ENCODE measurements at regions not wholly inside any gene's neighbourhood (a gene's known extent, or its start where the extent isn't known, plus 50 kb on each side); places are given as distances from the start of the nearest gene placed in this dataset.

GRCh38 chr21:28538987-28539622, 453.6 kb downstream of the LTN1 start:
- in situ Hi-C loops (cut with MboI; ENCODE audit: low pct_ligation_motif_present in 1 of 4, low pct_unique_long_range_greater_than_20kb in 1 of 4, low sequenced_read_pairs in 3 of 4) = no loop called here
- DNase-seq = no peak
- no peaks in the 10 kb centered on the region for H3K9me3 ChIP-seq
- intact Hi-C loops (cut with DNase I; ENCODE audit: low total_unique reads) = no loop called here
- H3K36me3 ChIP-seq = no peaks in the 10 kb centered on the region
- no peaks in the 10 kb centered on the region for H3K27me3 ChIP-seq
- 59 to 69% methylated on average over 2 to 3 of the region's 3 CpGs for WGBS, 2 donors (ENCODE audit: low coverage in 1 of 2)
- TF ChIP-seq EP300 (IDR thresholded peaks at IDR 0.05; ENCODE audit: low read depth) = no peak
- no peak for TF ChIP-seq POLR2A (IDR thresholded peaks at IDR 0.05)
- TF ChIP-seq POLR2AphosphoS5 (IDR thresholded peaks at IDR 0.05) = no peak
- TF ChIP-seq, protein P1, sequence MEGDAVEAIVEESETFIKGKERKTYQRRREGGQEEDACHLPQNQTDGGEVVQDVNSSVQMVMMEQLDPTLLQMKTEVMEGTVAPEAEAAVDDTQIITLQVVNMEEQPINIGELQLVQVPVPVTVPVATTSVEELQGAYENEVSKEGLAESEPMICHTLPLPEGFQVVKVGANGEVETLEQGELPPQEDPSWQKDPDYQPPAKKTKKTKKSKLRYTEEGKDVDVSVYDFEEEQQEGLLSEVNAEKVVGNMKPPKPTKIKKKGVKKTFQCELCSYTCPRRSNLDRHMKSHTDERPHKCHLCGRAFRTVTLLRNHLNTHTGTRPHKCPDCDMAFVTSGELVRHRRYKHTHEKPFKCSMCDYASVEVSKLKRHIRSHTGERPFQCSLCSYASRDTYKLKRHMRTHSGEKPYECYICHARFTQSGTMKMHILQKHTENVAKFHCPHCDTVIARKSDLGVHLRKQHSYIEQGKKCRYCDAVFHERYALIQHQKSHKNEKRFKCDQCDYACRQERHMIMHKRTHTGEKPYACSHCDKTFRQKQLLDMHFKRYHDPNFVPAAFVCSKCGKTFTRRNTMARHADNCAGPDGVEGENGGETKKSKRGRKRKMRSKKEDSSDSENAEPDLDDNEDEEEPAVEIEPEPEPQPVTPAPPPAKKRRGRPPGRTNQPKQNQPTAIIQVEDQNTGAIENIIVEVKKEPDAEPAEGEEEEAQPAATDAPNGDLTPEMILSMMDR (IDR thresholded peaks at IDR 0.05) = no peak
- H3K27ac ChIP-seq = no peak overlapping the region
- no peaks in the 10 kb centered on the region for H3K4me1 ChIP-seq
- H3K4me3 ChIP-seq = no peak overlapping the region

DNA sequence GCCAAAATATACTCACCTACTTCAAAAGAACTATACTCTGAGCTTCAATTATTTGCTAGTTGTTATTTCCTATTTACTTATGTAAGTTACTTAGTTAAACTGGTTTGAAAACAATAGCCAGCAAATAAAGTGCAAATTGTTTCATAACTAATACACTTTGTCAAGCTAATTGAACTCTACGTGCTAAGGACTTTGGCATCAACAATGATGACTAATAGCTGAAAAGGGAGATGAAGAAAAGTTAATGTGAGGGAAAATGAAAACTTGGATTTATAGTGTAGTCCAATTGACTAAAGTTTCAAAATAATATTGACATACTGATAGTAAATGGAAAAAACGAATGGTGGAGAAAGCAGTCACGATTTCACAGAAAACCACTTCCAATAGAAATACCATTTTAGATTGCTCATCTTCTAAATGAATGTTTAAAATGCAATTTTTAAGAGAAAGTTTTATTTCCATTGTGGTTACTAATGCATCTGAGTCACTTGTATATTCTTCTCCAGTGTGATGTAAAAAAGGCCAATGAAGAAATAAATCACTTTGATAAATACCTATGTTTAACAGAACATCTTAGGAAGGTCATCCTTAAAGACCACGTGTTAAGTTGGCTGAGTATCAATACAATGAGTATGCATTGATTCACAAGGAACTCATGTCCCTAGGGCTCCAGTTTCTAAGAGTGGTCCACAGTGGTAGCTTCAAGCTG, 455.2 kb downstream of the LTN1 start:
- Histone ChIP-seq H3K36me3 (no peaks in the 10 kb centered on the region), H3K9me3 (no peaks in the 10 kb centered on the region), H3K27ac (no peak overlapping the region), H3K4me3 (no peak overlapping the region), H3K27me3 (no peaks in the 10 kb centered on the region), H3K4me1 (no peaks in the 10 kb centered on the region)
- TF ChIP-seq, protein P1 (IDR thresholded peaks at IDR 0.05) = no peak
- no peak for TF ChIP-seq POLR2A (IDR thresholded peaks at IDR 0.05)
- no peak for TF ChIP-seq POLR2AphosphoS5 (IDR thresholded peaks at IDR 0.05)
- no peak for TF ChIP-seq EP300 (IDR thresholded peaks at IDR 0.05; ENCODE audit: low read depth)
- WGBS, 2 donors (ENCODE audit: low coverage in 1 of 2) = 58 to 63% methylated on average over 4 of the region's 4 CpGs
- in situ Hi-C loops (cut with MboI; ENCODE audit: low pct_ligation_motif_present in 1 of 4, low pct_unique_long_range_greater_than_20kb in 1 of 4, low sequenced_read_pairs in 3 of 4) = no loop called here
- DNase-seq = no peak
- intact Hi-C loops (cut with DNase I; ENCODE audit: low total_unique reads) = no loop called here

DNA sequence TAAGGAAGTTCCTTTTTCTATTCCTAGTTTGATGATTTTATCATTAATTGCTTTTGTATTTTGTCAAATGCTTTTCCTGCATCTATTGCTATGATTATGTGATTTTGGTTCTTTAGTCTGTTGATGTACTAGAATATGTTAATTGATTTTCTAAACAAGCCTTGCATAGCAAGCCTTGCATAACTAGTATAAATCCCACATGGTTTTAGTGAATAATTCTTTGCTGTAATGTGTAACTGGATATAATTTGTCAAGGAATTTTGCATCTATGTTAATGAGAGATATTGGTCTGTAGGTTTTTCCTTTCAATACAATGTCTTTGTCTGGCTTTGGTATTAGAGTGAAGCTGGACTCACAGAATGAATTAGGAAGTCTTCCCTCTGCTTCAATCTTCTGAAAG, 460.2 kb downstream of the LTN1 start:
- TF ChIP-seq POLR2AphosphoS5 (IDR thresholded peaks at IDR 0.05) = no peak
- no peak for TF ChIP-seq EP300 (IDR thresholded peaks at IDR 0.05; ENCODE audit: low read depth)
- no peak for TF ChIP-seq POLR2A (IDR thresholded peaks at IDR 0.05)
- TF ChIP-seq, protein P1 (IDR thresholded peaks at IDR 0.05) = no peak
- no peak overlapping the region for H3K4me3 ChIP-seq
- no peaks in the 10 kb centered on the region for H3K9me3 ChIP-seq
- no peaks in the 10 kb centered on the region for H3K27me3 ChIP-seq
- H3K27ac ChIP-seq = no peak overlapping the region
- no peak for DNase-seq
- intact Hi-C loops (cut with DNase I; ENCODE audit: low total_unique reads) = no loop called here
- H3K4me1 ChIP-seq = no peaks in the 10 kb centered on the region
- in situ Hi-C loops (cut with MboI; ENCODE audit: low pct_ligation_motif_present in 1 of 4, low pct_unique_long_range_greater_than_20kb in 1 of 4, low sequenced_read_pairs in 3 of 4) = no loop called here
- H3K36me3 ChIP-seq = no peaks in the 10 kb centered on the region

GRCh38 chr21:28523367-28523766, 469.3 kb downstream of the LTN1 start:
- intact Hi-C loops (cut with DNase I; ENCODE audit: low total_unique reads) (no loop called here), in situ Hi-C loops (cut with MboI; ENCODE audit: low pct_ligation_motif_present in 1 of 4, low pct_unique_long_range_greater_than_20kb in 1 of 4, low sequenced_read_pairs in 3 of 4) (loop anchor here (10.0 to 25.0 kb wide), 4 partner anchors 211 to 439 kb away; no protein-coding TSS in a partner anchor)
- DNase-seq = no peak
- no peaks in the 10 kb centered on the region for H3K27me3 ChIP-seq
- H3K4me3 ChIP-seq = no peak overlapping the region
- no peaks in the 10 kb centered on the region for H3K4me1 ChIP-seq
- H3K36me3 ChIP-seq = no peaks in the 10 kb centered on the region
- no peak overlapping the region for H3K27ac ChIP-seq
- WGBS, 2 donors (ENCODE audit: low coverage in 1 of 2) = 25 to 100% methylated on average over 2 of the region's 2 CpGs
- no peaks in the 10 kb centered on the region for H3K9me3 ChIP-seq
- no peak for TF ChIP-seq POLR2AphosphoS5 (IDR thresholded peaks at IDR 0.05)
- TF ChIP-seq POLR2A (IDR thresholded peaks at IDR 0.05) = no peak
- TF ChIP-seq EP300 (IDR thresholded peaks at IDR 0.05; ENCODE audit: low read depth) = no peak
- TF ChIP-seq, protein P1 (IDR thresholded peaks at IDR 0.05) = no peak

Measured in transverse colon (tissue), 4 donors.